ENCODE measurements at regions not wholly inside any gene's neighbourhood (a gene's known extent, or its start where the extent isn't known, plus 50 kb on each side); places are given as distances from the start of the nearest gene placed in this dataset.

DNA sequence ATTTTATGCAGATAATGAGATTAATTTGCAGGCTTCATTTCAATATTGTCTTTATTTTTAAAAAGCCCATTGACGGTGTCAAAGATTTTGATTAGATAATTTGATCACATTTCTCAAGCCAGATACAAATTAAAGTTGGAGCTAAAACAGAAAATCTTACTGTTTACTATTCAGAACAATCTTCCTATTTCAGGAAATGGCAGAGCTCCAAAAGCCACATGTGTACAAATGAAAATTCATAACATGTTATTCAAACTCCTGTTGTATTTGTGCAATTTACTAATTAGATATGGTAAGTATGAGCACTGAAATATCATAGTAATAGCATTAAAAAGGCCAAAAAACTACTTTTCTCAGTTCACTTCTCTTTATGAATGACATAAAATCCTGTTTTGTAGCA, 682.9 kb downstream of the KCNJ3 start:
- TF ChIP-seq EZH2 (IDR thresholded peaks at IDR 0.05), result no peak
- TF ChIP-seq POLR2AphosphoS5 (IDR thresholded peaks at IDR 0.05; ENCODE audit: borderline replicate concordance, low read depth, low read length), result no peak
- TF ChIP-seq FOXP2 (optimal IDR thresholded peaks at IDR 0.05; ENCODE audit: control extremely low read depth, extremely low read length, insufficient read depth), result no peak
